ENCODE measurements at regions not wholly inside any gene's neighbourhood (a gene's known extent, or its start where the extent isn't known, plus 50 kb on each side); places are given as distances from the start of the nearest gene placed in this dataset.

DNA sequence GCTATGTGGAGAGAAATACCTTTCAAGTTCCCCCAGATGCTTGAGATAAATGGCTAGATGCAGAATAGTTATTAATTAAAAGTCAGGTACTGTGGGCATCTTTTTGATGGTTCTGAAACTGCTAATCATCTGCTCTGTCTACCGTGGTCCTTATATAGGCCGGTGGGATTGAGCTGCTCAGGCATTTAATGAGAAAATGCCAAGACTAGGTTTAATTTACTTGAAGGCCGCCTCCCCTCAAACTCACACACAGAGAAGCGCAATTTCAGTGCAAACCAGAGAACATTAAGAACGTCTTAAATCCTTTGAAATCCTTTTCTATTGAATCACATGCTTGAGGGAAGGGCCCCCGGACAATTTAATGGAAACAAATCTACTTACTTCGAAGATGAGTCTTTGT, 136.4 kb upstream of the CRBN start:
- no peak for TF ChIP-seq RCOR1 (IDR thresholded peaks at IDR 0.05; ENCODE audit: borderline replicate concordance in 1 of 2, low read depth in 2 of 2, low read length in 2 of 2)
- TF ChIP-seq ADNP (tag; IDR thresholded peaks at IDR 0.05), result no peak

Data from K562 (cell line).